ENCODE measurements at regions not wholly inside any gene's neighbourhood (a gene's known extent, or its start where the extent isn't known, plus 50 kb on each side); places are given as distances from the start of the nearest gene placed in this dataset.

DNA sequence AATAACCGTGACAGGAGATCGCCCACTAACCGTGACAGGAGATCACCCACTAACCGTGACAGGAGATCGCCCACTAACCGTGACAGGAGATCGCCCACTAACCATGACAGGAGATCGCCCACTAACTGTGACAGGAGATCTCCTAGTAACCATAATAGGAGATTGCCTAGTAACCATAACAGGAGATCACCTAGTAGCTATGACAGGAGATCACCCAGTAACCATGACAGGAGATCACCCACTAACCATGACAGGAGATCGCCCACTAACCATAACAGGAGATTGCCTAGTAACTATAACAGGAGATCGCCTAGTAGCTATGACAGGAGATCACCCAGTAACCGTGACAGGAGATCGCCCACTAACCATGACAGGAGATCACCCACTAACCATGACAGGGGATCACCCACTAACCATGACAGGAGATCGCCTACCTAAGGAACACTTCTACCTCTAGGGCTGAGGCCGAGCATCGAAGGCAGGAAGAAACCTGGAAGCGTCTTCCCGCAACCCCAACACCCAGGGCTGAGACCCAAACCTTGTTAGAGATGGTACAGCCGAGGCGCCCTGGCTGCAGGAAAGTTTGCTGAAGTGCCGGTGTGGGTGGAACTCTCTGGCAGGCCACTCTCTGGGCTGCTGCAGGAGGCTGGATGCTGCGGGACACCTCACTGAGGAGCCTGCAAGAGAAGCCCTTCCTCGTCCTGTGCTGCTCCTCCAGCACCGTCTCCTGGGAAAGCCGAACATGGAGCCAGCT is 67.5 kb upstream of the THY1 start:
- TF ChIP-seq ZNF274 (IDR thresholded peaks at IDR 0.05; ENCODE audit: low read depth, low read length), result no peak
- TF ChIP-seq YY1 (IDR thresholded peaks at IDR 0.05; ENCODE audit: insufficient read depth, insufficient read length), result no peak
- no peak for TF ChIP-seq SUZ12 (IDR thresholded peaks at IDR 0.05; ENCODE audit: extremely low read depth, insufficient read depth, insufficient read length)

Data from NT2/D1 (cell line).